Ovary (tissue), 7 donors: ENCODE measurements at regions not wholly inside any gene's neighbourhood (a gene's known extent, or its start where the extent isn't known, plus 50 kb on each side); places are given as distances from the start of the nearest gene placed in this dataset.
A peak's percentile ranks its signal among the peaks of the same experiment; 100 is the strongest.

ENCODE experiments used
- DNase-seq, 5 donors: peaks; one replicate each; pipeline ENCODE4 v3.0.0-alpha.2; 2019 to 2020
- H3K27ac ChIP-seq, 2 donors: fragments of 200-600 bp; one replicate each; pipeline versions ENCODE4 v1.5.1 to v1.8.0; 2019 to 2022
- H3K27me3 ChIP-seq: fragments of 200-600 bp; one replicate; pipeline ENCODE4 v1.8.0; 2022
- H3K36me3 ChIP-seq: fragments of 200-600 bp; sonication (generic); one replicate; pipeline ENCODE4 v1.5.1; 2019
- H3K4me1 ChIP-seq: one replicate; pipeline ENCODE4 v1.8.1; 2013; ENCODE audit warnings: mild to moderate bottlenecking, moderate library complexity; ENCODE audit not compliant: insufficient read depth
- H3K4me3 ChIP-seq: fragments of 200-600 bp; sonication (generic); one replicate; pipeline ENCODE4 v1.5.1; 2017
- H3K9me3 ChIP-seq, 2 donors: fragments of 200-600 bp in 1 of 2; sonication (generic) in 1 of 2; one replicate each; pipeline versions ENCODE4 v1.5.1 to v1.8.1; 2013 to 2019; ENCODE audit warnings: mild to moderate bottlenecking in 1 of 2, moderate library complexity in 1 of 2
- EP300 ChIP-seq: sonication (generic); formaldehyde crosslinking; IDR thresholded peaks from one replicate; pipeline ENCODE4 v1.6.1; 2017; ENCODE audit warnings: antibody characterized with exemption
- POLR2A ChIP-seq: fragments of 450-650 bp; IDR thresholded peaks from one replicate; pipeline ENCODE4 v1.6.1; 2017; ENCODE audit warnings: antibody characterized with exemption, mild to moderate bottlenecking, moderate library complexity
- WGBS, 3 donors: extraction: QIAGEN DNeasy Blood & Tissue Kit in 1 of 3; methylation state at CpG; one replicate each; pipeline versions ENCODE4 v1.1.5 to v1.1.7; 2013 to 2017; 5-methylcytosine and 5-hydroxymethylcytosine counted together
- intact Hi-C, 4 donors: fragments of 100-400 bp; cut with DNase I; formaldehyde crosslinking; loops; one replicate each; pipeline versions ENCODE4 v1.11.0 to v1.15.1; 2022 to 2023
- TF ChIP-seq, protein P1 (sequence below), 3 donors: fragments of 450-650 bp in 2 of 3; fragments of 200-600 bp in 1 of 3; IDR thresholded peaks; one replicate each; pipeline versions ENCODE4 v1.5.1 to v1.8.0; 2016 to 2022; ENCODE audit warnings: antibody characterized with exemption in 3 of 3, mild to moderate bottlenecking in 1 of 3
- donor health status: DM: no; HTN: no; CAD: no; lungs with moderate emphysema.
- donor health status: DM: no; HTN: no; CAD: no.
- donor health status: Bipolar disorder and iron deficiency.
- donor health status: DM: no; HTN: no; CAD: no.
- donor health status: DM: yes; HTN: yes; CAD: no.

GRCh38 chr18:22514655-22515054, 96.9 kb upstream of the CTAGE1 start:
- H3K27ac ChIP-seq = no peak overlapping the region
- H3K9me3 ChIP-seq = no peaks in the 10 kb centered on the region
- TF ChIP-seq EP300 = no peak
- no peak for TF ChIP-seq POLR2A
- TF ChIP-seq, protein P1, sequence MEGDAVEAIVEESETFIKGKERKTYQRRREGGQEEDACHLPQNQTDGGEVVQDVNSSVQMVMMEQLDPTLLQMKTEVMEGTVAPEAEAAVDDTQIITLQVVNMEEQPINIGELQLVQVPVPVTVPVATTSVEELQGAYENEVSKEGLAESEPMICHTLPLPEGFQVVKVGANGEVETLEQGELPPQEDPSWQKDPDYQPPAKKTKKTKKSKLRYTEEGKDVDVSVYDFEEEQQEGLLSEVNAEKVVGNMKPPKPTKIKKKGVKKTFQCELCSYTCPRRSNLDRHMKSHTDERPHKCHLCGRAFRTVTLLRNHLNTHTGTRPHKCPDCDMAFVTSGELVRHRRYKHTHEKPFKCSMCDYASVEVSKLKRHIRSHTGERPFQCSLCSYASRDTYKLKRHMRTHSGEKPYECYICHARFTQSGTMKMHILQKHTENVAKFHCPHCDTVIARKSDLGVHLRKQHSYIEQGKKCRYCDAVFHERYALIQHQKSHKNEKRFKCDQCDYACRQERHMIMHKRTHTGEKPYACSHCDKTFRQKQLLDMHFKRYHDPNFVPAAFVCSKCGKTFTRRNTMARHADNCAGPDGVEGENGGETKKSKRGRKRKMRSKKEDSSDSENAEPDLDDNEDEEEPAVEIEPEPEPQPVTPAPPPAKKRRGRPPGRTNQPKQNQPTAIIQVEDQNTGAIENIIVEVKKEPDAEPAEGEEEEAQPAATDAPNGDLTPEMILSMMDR (IDR thresholded peaks at IDR 0.05) = no peak
- DNase-seq = no peak
- WGBS, 3 donors = 84 to 91% (median 84%) methylated on average over 4 of the region's 4 CpGs
- peaks cover 7% of the 10 kb centered on the region for H3K4me1 ChIP-seq
- no peaks in the 10 kb centered on the region for H3K36me3 ChIP-seq
- H3K4me3 ChIP-seq = no peak overlapping the region
- intact Hi-C loops = no loop called here
- H3K27me3 ChIP-seq = no peaks in the 10 kb centered on the region

DNA sequence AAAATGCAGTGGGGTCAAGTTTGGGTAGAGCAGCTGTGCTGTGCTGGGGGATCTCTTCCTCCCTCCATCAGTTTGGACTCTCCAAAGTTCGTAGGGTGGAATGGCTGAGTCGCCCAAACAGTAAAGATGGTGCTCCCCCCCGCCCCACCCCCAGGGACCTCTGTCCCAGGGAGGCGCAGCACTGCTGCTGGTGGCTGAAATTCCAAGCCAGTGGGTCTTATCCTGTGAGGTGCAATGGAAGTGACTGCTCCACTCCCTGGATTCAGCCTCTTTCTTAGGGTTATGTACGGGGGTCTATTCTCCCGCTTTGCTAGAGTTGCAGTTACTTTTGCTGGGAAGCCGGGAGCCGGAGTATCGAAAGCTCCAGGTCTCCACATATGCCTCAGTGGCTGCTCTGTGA, 97.5 kb upstream of the CTAGE1 start:
- DNase-seq = no peak
- Histone ChIP-seq H3K4me3 (no peak overlapping the region), H3K36me3 (no peaks in the 10 kb centered on the region), H3K9me3 (no peaks in the 10 kb centered on the region), H3K27ac (no peak overlapping the region), H3K27me3 (no peaks in the 10 kb centered on the region), H3K4me1 (peaks cover 7% of the 10 kb centered on the region)
- intact Hi-C loops = no loop called here
- TF ChIP-seq, protein P1 (IDR thresholded peaks at IDR 0.05) = no peak
- TF ChIP-seq EP300 = no peak
- TF ChIP-seq POLR2A = no peak
- WGBS, 3 donors = 91 to 96% (median 95%) methylated on average over 9 of the region's 9 CpGs

DNA sequence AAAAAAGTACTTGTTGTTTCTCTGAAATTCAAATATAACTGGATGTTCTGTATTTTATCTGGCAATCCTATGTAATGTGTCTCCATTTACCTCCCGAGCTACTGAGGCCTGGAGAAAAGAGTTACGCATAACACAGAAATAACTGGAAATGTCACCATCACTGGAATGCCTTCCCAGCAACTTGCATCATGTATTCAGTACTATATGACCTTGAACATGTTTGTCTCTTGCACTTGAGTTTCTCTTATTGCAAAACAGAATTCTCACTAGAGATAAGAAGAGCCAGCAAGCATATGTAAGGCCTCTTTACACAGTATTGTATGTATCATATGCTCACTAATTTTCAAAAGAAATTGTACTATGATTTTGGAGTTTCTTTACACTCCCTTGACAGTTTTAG, 99.6 kb upstream of the CTAGE1 start:
- Histone ChIP-seq H3K27me3 (no peaks in the 10 kb centered on the region), H3K36me3 (no peaks in the 10 kb centered on the region), H3K9me3 (no peaks in the 10 kb centered on the region), H3K4me3 (no peak overlapping the region), H3K4me1 (peaks cover 7% of the 10 kb centered on the region), H3K27ac (peak overlapping the region in 1 of 2 donors; percentile 76)
- peak in 1 of 5 donors; percentile 70 for DNase-seq
- WGBS, 3 donors = 13 to 21% (median 17%) methylated on average over 2 of the region's 2 CpGs
- no peak for TF ChIP-seq POLR2A
- peak; percentile 99 for TF ChIP-seq EP300
- intact Hi-C loops = no loop called here

DNA sequence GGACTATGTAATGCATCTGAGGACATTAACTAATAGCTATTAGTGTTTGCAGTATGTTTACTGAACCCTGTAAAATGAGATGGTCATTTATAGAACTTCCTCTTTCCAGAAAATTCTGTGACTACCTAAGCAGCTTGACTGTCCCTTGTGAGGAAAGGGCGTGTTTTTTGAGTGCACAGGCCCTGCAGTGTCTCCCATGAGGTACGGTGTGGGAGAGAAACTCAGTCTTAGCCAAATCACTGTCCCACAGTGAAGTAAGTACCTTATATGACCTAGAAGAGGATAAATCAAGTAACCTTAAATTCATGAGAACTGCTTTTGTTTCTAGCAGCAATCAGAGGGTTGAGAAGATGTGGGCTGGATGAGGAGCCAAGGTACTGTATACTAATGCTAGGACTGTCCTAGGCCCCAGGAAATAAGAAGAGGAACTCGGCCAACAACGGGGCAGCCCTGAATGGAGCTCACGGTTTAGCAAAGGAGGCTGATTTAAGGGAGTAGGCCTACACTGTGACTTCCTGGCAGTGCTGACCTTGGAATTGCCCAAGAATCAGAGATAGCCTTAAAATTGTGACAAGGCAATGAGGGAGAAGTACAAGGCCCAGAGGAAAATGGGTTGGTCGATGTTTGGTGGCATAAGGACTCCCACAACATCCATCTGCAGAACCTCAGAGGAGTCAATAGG, 103.5 kb upstream of the CTAGE1 start:
- no peaks in the 10 kb centered on the region for H3K9me3 ChIP-seq

More for the DNA sequence above, 103.5 kb upstream of the CTAGE1 start:
- DNase-seq = no peak
- Histone ChIP-seq H3K4me1 (peaks cover 7% of the 10 kb centered on the region), H3K4me3 (no peak overlapping the region), H3K27ac (no peak overlapping the region), H3K36me3 (no peaks in the 10 kb centered on the region), H3K27me3 (no peaks in the 10 kb centered on the region)
- WGBS, 3 donors = 55 to 64% (median 59%) methylated on average over 6 of the region's 6 CpGs
- intact Hi-C loops = loop anchor here in 1 of 4 donors (5.0 kb wide), 1 partner anchor 669 kb away; no protein-coding TSS in a partner anchor
- no peak for TF ChIP-seq POLR2A
- no peak for TF ChIP-seq EP300
- TF ChIP-seq, protein P1 (IDR thresholded peaks at IDR 0.05) = no peak
